Fibroblast of skin of scalp (primary cell): ENCODE measurements at regions not wholly inside any gene's neighbourhood (a gene's known extent, or its start where the extent isn't known, plus 50 kb on each side); places are given as distances from the start of the nearest gene placed in this dataset.

Experiments
- DNase-seq: peaks from one replicate; pipeline ENCODE4 v3.0.0-alpha.2; 2013

DNA sequence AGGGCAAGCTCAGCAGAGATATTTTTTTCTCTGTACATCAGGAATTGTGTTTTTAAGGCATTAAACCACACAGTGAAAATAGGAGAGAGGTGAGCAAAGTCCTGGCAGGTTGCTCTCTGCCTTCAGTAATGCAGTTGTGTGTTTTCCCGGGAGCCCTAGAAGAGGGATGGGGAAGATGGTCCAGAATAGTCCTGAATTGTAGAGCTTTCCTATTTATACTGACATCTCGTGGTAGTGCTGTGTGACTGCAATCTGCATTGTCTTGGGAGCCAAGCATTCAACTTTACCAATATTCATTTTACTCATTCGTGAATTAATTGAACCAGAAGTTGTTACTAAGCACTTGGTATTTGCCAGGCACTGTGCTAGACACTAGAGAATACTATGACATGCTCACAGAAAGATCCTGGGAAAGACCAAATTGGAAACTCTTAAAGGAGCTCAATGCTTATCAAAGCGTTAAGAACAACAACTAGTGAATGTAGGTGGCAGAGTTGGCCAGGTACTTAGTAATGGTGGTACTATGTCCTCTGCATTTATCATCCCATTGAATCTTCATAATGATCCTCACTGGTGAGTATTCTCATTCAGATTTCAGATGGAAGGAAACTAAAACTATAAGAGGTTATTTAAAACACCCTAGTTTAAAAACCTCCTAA lies 214.6 kb downstream of the TRIB2 start:
- peak; percentile 68 for DNase-seq

DNA sequence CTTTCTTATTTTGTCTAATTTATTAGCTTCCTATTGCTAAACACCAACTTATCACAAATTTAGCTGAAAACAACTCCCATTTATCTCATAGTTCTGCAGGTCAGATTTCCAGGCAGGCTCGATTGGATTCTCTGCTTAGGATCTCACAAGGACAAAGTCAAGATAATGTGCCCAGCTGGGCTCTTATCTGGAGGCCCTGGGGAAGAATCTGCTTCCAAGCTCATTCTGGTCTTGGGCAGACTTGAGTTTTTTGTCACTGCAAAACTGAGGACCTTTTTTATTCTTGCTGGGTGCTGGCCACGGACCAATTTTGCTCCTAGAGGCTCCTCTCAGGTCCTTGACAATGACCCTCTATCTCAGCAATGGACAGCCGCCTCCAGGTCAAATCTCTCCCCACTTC lies 215.5 kb downstream of the TRIB2 start:
- no peak for DNase-seq

DNA sequence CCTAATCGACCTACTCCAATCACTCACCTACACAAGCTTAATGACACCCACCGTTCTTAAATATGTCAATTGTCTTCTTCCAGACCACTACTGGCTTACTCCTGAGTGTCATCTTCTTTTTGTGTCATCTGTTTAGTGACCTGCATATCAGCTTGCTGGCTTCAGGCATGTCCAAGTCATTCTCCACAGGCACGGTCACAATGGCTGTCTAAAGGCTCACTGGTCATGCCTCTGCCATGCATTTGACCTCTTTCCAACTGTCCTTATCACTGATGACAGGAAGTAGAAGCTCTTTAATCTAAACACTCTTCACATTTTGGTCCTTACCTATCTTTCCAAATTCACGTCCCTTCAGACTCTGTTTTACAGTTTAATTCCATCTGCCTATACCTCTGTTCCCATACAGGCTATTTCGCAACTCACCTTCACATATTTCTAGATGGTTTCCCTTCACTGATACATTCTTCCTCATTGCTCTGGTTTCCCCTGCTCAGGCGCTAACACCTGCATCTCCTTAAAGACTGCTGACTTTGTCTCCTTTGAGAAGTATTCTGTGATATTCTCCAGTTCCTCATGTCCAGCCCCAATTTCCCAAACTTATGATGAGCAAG lies 217.5 kb downstream of the TRIB2 start:
- no peak for DNase-seq

DNA sequence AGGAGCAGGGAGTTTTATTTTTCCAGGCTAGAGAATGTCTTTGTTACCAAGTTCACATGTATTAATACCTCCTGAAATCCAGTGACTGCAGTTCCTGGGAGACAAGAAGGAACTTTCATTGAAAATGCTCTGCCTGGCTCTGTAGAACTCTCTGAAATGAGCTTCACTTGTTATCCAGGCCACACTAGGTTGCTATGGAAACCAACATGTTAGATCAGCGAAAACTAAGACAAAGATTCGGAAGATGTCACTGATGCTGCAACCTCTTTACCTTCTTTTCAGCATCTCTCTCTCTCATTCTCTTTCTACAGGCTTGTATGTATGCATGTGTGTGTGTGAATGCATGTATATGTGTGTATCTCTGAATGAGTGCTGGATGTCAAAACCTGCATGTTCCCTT lies 218.5 kb downstream of the TRIB2 start:
- DNase-seq: peak; percentile 13

DNA sequence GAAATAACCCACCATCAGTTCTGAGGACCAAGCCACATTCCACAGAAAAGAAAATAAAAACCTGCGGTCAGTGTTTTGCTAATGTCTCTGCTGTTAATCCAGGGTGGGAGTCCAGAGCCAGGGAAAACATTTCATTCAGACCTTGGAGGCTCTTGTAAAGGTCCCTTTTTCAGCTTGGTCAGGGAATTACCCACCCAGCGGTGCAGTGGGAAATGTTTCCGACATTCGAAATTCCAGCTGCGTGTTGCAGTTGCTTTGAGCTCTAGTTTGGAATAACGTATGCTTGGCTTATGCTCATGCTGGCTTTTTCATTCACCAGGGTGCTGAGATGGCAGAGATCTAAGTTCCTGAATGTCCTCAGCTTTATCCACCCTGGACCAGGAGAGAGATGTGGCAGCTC lies 219.1 kb downstream of the TRIB2 start:
- peak; percentile 8 for DNase-seq

DNA sequence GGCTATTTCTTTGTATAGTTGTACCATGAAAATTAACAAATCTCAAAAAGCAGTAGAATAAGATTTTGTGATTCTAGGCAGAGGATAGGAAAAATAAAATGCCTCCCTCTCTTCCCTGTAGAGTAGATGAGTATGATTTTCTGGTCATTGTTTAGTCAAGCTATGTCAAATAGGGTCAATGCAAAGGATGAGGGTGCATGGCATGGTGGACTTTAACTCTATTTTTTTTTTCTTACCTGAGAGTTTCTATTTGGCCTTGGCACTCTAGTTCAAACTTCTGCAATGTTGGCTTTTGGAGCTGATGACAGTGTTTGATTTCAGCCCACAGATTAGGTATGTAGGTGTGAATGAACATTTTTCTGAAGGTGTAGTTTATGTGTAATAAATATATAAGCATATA lies 224.5 kb downstream of the TRIB2 start:
- DNase-seq: no peak

DNA sequence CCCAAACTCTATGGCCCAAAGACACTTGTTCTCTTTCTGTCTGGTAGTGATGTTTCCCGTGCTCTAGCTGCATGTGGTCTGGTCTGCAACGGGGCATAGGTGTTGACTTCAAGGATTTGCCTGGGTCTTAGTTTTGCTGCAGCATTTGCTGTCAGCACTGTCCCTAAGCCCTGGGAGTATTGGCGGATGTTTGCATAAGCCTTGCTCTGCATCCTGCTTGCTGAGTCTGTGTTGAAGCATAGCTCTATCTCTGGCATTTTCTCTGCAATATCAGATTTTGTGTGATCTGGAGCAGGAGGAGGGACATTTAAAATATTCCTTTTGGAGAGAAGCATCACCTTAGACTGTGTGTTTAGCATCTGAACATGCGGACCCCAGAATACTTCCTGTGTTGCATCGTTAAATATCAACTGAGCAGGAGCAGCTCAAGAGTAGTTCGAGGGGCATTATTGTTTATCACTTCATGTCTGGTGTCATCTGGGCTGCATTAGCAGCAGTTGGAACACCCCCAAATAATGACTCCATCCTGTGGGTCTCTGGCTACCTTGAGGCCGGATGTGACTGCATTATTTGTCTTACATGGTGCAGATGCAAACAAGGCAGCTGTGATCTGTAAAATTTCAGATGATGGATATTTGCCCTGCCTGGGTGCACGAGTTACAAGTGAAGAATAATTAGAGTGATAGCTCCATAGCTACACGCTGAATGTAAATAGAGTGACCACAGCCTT lies 231.7 kb downstream of the TRIB2 start:
- DNase-seq: peak; percentile 63

DNA sequence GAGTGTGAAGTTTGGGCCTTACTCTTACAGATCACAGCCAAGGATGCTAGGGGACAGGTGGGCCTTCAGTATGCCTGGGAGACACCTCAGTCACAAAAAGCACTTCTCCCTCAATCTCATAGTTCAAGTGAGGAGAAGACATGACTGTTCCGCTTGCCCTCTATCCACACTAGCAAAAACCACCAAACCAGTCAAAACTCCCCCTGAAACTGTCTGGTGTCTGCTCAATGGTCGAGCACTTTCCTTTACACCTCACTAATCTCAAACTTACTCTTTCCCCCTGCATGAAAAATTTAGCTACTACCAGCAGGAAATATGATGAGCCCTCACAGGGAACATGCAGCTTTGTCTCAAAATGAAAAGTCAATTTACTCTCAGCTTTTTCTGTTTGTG lies 232.2 kb downstream of the TRIB2 start:
- no peak for DNase-seq

DNA sequence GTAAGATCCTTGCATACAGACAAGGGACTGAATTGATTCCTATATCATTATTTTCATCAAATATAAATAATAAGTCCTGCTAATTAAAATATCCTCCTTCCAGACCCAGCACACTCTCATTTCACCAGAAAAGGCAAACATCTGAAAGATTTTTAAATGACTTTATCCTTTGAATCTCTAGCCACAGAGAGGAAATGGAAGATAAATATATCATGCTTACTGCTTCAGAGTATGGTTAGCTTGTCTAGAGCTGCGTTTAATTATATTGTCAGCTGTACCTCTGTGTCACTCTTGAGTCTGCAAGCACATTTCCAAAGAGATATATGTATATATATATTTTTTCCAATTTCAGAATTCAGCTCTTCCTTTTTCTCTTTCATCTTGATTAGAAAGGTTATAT lies 232.7 kb downstream of the TRIB2 start:
- DNase-seq: no peak

DNA sequence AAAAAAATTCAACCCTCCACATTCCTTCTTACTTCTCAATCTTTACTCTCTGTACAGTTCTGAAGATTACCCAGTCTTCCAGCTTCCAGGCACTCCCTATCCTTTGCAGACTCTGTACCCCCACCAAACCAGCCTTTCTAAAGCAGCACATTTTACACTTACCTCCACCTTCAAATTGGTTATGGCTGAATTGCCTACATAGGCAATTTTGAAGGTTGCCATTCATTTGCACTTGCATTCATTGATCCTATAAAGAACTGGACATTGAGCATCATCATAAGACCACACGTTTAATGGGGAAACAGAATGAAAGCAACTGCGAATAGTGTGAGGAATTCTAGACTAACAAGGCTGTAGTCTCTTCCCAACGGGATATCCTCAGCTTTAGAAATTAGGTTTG lies 233.4 kb downstream of the TRIB2 start:
- no peak for DNase-seq

DNA sequence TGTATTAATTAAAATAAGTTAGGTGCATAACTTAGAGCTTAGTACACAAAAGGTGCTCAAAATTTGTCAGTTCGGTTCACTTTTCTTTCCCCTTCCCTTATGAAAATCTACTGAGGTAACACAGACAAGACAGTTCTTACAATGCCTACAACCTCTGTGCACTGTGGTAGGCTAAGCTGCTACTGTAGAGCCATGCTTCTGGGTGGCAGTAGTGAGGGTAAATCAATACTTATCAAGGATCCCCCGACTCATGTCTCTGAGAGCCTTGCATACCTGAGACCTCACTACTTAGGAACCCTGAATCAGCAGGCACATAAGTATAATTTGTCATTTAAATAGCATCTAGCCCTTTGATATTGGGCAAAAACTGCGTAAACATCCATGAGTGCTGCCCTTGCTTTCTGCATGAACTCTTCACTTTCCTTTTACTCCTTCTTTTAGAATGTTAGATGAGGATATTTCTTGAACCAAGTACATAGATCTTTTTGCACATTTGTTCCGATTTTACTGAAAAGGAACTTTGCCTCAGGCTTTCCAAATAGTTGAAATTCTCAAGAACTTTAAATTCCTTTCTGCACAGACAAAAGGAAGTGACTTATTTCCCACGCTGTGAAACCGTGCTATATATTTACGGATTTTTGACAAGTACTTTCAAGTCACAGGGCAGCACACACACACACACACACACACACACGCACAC lies 234.4 kb downstream of the TRIB2 start:
- DNase-seq: peak; percentile 84

DNA sequence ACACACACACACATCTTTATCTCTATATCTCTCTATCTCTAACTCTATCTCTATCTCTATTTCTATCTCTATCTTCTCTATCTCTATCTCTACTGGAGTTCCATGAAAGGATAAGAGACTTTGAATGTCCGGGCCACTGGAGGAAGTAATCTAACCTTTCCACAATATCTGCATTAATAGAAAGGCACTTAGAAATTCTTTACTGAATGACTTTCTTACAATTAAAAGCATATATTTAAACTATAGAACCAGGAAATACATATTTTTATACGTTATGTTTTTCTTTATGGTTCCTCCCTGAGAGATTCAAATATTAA lies 234.9 kb downstream of the TRIB2 start:
- no peak for DNase-seq

DNA sequence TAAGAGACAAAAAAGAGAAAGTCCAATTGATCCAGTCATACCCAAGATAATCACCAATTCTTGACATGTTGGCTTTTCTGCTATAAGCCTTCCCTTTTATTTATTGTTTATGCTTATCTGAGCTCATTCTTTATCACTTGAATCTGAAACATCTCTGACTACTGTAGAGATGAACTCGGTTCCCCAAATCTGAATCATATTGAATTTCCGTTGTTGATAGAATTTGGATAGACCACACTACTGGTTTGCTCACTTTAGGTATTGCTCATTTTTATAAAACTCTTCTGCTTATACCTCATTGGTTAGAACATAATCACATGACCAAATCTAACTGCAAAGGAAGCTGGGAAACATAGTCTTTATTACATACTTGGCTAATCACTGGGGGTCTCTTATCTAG lies 236.9 kb downstream of the TRIB2 start:
- no peak for DNase-seq

DNA sequence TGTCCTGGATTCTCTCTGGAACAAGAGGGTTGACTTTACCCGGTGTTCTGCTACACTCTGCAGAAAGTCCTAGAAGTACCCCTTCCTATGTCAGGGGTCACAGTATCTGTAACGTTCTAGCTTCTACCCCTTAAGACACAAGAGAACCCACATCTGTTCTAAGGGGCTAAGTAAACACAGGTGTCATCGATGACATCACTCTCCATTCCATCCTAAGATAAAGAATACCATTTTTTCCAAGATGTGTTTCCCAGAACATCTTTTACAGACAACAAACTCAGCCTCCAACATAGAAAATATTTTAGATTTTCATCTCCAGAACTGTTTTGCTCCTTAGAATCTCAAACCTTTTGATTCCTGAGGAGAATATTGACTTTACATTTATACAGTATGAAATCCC lies 239.1 kb downstream of the TRIB2 start:
- no peak for DNase-seq

DNA sequence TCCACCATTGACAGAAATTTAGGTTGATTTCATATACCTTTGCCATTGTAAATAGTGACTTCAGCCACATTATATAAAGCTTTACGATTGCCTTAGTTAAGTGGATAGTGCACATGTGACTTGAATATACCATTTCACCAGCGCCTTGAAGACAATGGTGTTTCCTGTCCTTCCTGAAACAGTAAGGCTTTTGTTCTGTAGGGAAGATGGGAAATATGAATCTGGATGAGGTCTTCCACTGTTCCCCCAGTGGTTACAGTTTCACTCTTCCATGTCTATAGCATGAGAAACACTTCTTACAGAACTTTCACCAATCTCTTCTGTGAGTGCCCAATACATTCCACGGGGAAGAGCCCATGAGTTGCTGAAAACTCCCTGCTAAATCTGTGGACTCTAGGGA lies 240.5 kb downstream of the TRIB2 start:
- DNase-seq: no peak

DNA sequence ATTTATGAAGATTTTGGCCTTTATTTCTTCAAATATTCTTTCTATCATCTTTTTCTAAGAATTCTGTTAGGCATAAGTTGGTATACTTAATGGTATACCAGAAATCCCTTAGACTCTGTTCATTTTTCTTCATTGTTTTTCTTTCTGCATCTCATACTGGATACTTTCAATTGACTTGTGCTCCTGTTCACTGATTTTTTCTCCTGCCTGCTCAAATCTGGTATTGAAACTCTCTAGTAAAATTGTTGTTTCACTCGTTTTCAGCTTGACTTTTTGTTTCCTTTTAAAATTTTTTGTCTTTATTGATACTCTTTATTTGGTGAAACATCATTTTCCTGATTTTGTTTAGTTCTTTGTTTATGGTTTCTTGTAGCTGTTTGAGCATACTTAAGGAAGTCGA lies 243.2 kb downstream of the TRIB2 start:
- no peak for DNase-seq

DNA sequence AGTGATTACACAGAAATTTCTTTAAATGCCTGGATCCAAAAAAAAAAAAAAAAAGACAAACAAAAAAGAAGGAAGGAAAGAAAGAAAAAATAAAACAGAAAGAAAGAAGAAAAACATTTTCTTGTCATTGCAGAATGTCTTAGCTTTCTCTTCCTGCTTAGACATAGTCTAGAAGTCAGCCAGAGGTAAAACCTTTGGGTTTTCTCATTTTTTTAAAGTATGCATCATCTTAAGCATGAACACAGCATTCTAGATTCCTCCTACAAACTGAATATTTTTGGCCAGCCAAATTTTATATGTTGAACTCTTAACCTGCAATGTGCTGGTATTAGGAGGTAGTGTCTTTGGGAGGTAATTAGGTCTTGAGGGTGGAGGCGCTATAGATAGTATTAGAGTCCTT lies 243.9 kb downstream of the TRIB2 start:
- no peak for DNase-seq

DNA sequence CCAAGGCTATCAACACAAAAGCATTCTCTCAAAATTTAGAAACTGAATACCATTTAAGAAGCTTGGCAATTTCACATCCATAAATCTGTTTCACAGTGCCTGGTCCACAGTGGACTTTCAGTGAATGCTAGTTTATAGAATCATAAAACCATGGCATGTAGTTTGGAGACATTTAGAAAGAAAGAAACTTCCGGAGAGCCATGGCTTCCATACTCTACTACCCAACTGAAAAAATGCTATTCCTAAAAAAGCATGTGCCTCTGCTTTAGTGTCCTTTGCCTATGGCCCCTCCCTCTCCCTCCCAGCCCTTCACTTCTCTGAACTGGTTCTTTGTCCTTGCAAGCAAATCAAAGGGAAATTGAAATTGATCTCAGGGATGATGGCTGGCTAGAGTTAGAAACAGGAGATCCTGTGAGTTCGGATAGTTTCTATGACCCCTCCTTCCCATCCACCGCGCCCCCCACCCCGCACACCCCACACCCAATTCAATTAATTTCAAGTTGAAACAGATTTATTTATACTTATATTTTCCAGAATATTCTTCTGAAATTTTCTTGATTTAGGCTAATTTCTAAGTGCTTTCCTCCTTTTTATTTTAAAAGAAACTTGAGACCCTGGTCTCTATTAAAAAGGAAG lies 248.3 kb downstream of the TRIB2 start:
- no peak for DNase-seq

DNA sequence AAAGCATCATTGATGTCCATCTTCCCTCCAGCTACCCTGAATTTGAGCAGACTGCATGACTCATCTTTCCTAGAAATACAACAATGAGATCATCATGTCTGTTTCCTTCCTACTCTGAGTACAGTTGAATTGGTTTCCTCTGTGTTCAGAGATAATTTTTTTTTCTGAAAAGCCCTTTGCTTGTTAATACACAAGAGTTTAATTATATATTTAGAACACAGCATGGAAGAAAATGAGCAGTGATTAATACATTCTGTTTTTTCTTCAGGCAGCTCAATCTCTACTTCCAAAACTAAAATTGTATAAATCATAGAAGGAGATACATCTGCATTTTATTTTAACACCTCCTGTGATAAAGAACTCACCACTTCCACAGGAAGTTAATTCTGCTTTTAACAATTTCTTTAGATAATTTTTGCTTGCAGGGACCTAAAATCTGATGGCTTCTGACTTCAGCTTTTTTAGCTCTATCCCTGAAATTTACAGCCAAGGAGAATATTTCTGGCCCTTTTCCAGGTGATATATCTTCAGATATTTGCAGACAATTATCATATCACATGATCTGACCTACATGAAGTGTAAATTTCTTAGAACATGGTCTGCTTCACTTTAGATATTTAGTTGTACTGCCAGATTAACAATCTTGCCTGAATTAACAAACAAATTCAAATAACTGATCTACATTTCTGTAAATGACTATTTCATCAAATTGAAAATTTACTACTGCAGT lies 249.0 kb downstream of the TRIB2 start:
- peak; percentile 63 for DNase-seq

DNA sequence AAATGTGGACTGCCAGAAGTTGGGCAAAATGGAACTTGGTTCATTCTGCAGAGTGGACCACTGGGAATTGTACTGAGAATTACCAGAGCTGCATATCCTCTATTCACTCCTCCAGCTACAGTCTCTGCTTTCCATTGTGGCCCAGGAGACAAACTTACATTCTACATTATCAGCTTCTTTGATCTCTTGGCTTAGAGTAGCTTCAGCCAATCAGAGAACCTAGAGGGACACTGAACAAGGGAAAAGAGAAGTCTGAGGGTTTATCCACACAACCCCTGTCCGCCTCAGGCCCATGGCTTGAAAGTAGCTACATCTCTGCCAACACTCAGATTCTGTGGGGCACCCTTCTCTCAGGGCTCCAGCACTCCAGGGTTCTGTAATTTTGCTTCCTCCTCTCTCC lies 251.1 kb downstream of the TRIB2 start:
- DNase-seq: no peak

DNA sequence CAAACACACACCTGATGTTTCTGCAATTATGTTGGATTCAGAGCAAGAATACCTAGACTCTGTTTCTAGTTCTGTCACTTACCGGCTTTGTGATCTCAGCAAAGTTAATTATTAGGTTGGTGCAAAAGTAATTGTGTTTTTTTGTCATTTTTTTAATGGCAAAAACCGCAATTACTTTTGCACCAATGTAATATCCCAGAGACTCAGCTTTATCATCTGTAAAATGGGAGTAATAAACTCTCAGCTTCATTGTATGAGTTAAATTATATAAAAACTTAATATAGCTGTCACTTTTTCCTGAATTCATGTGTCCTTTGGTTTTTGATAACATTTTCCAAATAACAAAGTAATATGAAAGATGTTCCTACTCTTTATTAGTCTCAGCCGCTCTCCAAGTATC lies 251.7 kb downstream of the TRIB2 start:
- DNase-seq: no peak

DNA sequence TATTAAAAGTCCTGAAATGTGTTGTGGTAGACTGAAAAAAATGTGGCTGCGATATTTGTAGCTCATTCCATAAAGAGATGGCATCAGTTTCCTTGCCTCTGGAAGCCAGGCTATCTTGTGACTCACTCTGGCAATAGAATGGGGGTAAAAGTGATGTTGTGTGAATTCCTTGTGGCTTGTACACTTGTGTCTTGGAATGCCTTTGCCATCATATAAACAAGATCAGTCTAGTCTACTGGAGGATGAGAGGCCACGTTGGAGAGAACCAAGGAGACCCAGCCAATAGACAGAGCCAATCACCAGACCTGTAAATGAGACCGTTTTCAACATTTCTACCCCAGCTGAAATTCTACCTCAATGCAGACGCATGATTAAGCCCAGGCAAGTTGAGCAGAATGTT lies 254.1 kb downstream of the TRIB2 start:
- DNase-seq: peak; percentile 81
